B cell (primary cell): ENCODE measurements at regions not wholly inside any gene's neighbourhood (a gene's known extent, or its start where the extent isn't known, plus 50 kb on each side); places are given as distances from the start of the nearest gene placed in this dataset.

Experiments
- ATAC-seq: fragments of 200-7000 bp; cut with Tn5 transposase; one replicate; pipeline ENCODE4 v1.10.0; 2021; ENCODE audit warnings: low read depth, mild to moderate bottlenecking, moderate number of reproducible peaks, moderate library complexity
- CTCF ChIA-PET: fragments of 350-600 bp; sonication (Branson Sonifier 250); formaldehyde crosslinking; loops from one replicate; lab custom pipeline; 2021; ENCODE audit warnings: antibody characterized with exemption, inconsistent platforms; lab: Charles Lee
- POLR2A ChIA-PET: fragments of 350-600 bp; sonication (Branson Sonifier 250); formaldehyde crosslinking; loops from one replicate; lab custom pipeline; 2021; ENCODE audit warnings: antibody characterized with exemption; lab: Charles Lee
- DNase-seq: peaks from one replicate; pipeline ENCODE4 v3.0.0; 2013
- H2AFZ ChIP-seq: 2 replicates; pipeline ENCODE4 v1.6.1; 2012; ENCODE audit warnings: mild to moderate bottlenecking, low read depth, low read length; ENCODE audit not compliant: insufficient read depth, poor library complexity, severe bottlenecking
- H3K27ac ChIP-seq, 2 donors: 1 replicate in 1 of 2; 2 replicates in 1 of 2; pipeline ENCODE4 v1.5.1; 2012 to 2013; ENCODE audit warnings: low read length in 2 of 2, mild to moderate bottlenecking in 2 of 2, moderate library complexity in 1 of 2
- H3K27me3 ChIP-seq, 4 experiments: fragments of 200-600 bp in 1 of 4; sonication (generic) in 1 of 4; replicated peaks in 1 of 4; 1 replicate in 2 of 4; 2 replicates in 2 of 4; pipeline versions ENCODE4 v1.6.1 to v1.7.0; 2013 to 2016; ENCODE audit warnings: low read length in 3 of 4, mild to moderate bottlenecking in 2 of 4, mixed read lengths in 1 of 4, moderate library complexity in 1 of 4; ENCODE audit not compliant: insufficient read depth in 4 of 4, control insufficient read depth in 3 of 4; ENCODE audit errors: control extremely low read depth in 1 of 4
- H3K36me3 ChIP-seq, 2 experiments: replicated peaks in 1 of 2; 1 replicate in 1 of 2; 2 replicates in 1 of 2; pipeline versions ENCODE4 v1.6.1 to v1.7.1; 2013; ENCODE audit warnings: low read length in 1 of 2; ENCODE audit not compliant: insufficient read depth in 2 of 2, control insufficient read depth in 1 of 2; ENCODE audit errors: control extremely low read depth in 1 of 2, extremely low read depth in 1 of 2
- H3K4me1 ChIP-seq, 2 donors: fragments of 200-600 bp in 1 of 2; sonication (generic) in 1 of 2; 1 replicate in 1 of 2; 2 replicates in 1 of 2; pipeline versions ENCODE4 v1.5.1 to v1.6.1; 2013 to 2017; ENCODE audit warnings: low read length in 2 of 2; ENCODE audit not compliant: control insufficient read depth in 2 of 2, insufficient read depth in 2 of 2
- H3K4me2 ChIP-seq: replicated peaks from 2 replicates; pipeline ENCODE3; 2012; ENCODE audit warnings: mild to moderate bottlenecking, low read depth, low read length; ENCODE audit not compliant: poor library complexity, severe bottlenecking
- H3K4me3 ChIP-seq, 5 experiments: fragments of 200-600 bp in 1 of 5; sonication (generic) in 1 of 5; 1 replicate in 3 of 5; 2 replicates in 2 of 5; pipeline versions ENCODE4 v1.5.1 to v1.7.0; 2011 to 2016; ENCODE audit warnings: low read length in 4 of 5, mild to moderate bottlenecking in 4 of 5, low read depth in 2 of 5, control low read depth in 1 of 5, moderate library complexity in 1 of 5; ENCODE audit not compliant: insufficient read depth in 1 of 5; ENCODE audit errors: control extremely low read depth in 1 of 5, extremely low read depth in 1 of 5
- H3K79me2 ChIP-seq: fragments of 200-600 bp; sonication (generic); one replicate; pipeline ENCODE4 v1.6.0; 2016; ENCODE audit warnings: low read length; ENCODE audit not compliant: control insufficient read depth, insufficient read depth
- H3K9ac ChIP-seq: fragments of 200-600 bp; sonication (generic); 2 replicates; pipeline ENCODE4 v1.6.1; 2017; ENCODE audit warnings: mild to moderate bottlenecking, low read length, moderate library complexity
- H3K9me3 ChIP-seq, 3 donors: one replicate each; pipeline versions ENCODE4 v1.6.1 to v1.7.1; 2013; ENCODE audit warnings: low read length in 2 of 3; ENCODE audit not compliant: control insufficient read depth in 2 of 3, insufficient read depth in 1 of 3; ENCODE audit errors: control extremely low read depth in 1 of 3
- H4K20me1 ChIP-seq: 2 replicates; pipeline ENCODE4 v1.6.0; 2012; ENCODE audit warnings: mild to moderate bottlenecking, low read length; ENCODE audit not compliant: insufficient read depth, control insufficient read depth, poor library complexity, severe bottlenecking
- H3K27ac Mint-ChIP-seq: one replicate; pipeline ENCODE4 v1.8.0; 2021; ENCODE audit warnings: mixed read lengths
- H3K27me3 Mint-ChIP-seq: one replicate; pipeline ENCODE4 v1.8.0; 2021; ENCODE audit warnings: mixed read lengths
- H3K4me1 Mint-ChIP-seq: one replicate; pipeline ENCODE4 v1.8.0; 2021; ENCODE audit warnings: mixed read lengths
- H3K4me3 Mint-ChIP-seq: one replicate; pipeline ENCODE4 v1.8.0; 2021; ENCODE audit warnings: mixed read lengths
- H3K9me3 Mint-ChIP-seq: one replicate; pipeline ENCODE4 v1.8.0; 2022; ENCODE audit warnings: mixed read lengths; ENCODE audit not compliant: insufficient read depth
- EZH2 ChIP-seq: IDR thresholded peaks from 2 replicates; pipeline ENCODE4 v1.6.1; 2012; ENCODE audit warnings: borderline replicate concordance, low read depth, mild to moderate bottlenecking, moderate library complexity, low read length; ENCODE audit not compliant: insufficient read depth, poor library complexity, severe bottlenecking
- WGBS: methylation state at CpG from one replicate; pipeline ENCODE4 v1.1.5; 2013; ENCODE audit warnings: missing lambda C conversion rate; ENCODE audit not compliant: insufficient coverage; 5-methylcytosine and 5-hydroxymethylcytosine counted together
- intact Hi-C: fragments of 100-400 bp; cut with micrococcal nuclease; formaldehyde crosslinking; loops from one replicate; pipeline ENCODE4 v1.10.0; 2022
- TF ChIP-seq, protein P1 (sequence below): fragments of 200-600 bp; IDR thresholded peaks from one replicate; pipeline ENCODE4 v1.8.0; 2022; ENCODE audit warnings: antibody characterized with exemption, mild to moderate bottlenecking

GRCh38 chr12:25810683-25811082, 147.8 kb upstream of the RASSF8 start:
- no peak for ATAC-seq
- 100% methylated on average over 1 of the region's 1 CpG for WGBS
- POLR2A ChIA-PET, result no interaction called here

DNA sequence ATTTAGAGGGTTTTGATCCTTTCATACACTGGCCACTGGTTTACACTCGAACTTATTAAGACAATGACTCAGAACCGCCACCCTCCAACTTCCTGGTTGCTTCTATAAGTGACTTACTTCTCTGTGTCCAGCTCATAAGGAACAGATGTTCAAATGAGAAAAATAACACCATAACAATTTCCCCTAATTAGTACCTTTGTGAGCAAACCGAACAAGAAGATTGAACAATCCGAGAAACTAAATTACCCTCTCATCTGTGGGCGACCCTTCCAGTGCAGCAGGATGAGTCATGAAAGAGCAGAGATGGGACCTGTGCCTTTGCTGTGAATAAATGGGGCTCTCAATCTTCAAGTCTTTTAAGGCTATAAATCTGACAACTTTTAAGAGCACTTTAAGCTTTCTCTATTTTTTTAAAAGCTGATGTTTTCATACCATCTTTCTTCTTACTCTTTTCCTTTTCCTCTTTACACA, 146.8 kb upstream of the RASSF8 start:
- Histone ChIP-seq H3K4me1 (no peaks in the 10 kb centered on the region), H3K9me3 (no peaks in the 10 kb centered on the region), H3K36me3 (no peaks in the 10 kb centered on the region), H3K4me2 (no peak overlapping the region), H3K27ac (no peak overlapping the region), H3K9ac (no peak overlapping the region), H2AFZ (no peak overlapping the region), H3K4me3 (no peak overlapping the region), H3K27me3 (no peaks in the 10 kb centered on the region), H4K20me1 (no peaks in the 10 kb centered on the region), H3K79me2 (no peaks in the 10 kb centered on the region)
- intact Hi-C loops, result no loop called here
- CTCF ChIA-PET, result no interaction called here
- DNase-seq (no peak), ATAC-seq (no peak)
- WGBS, result 89% methylated on average over 5 of the region's 5 CpGs
- Mint-ChIP-seq H3K4me1 (peaks cover 1% of the 10 kb centered on the region), H3K27ac (no peak overlapping the region), H3K27me3 (peaks cover 3% of the 10 kb centered on the region), H3K9me3 (peaks cover 9% of the 10 kb centered on the region), H3K4me3 (no peak overlapping the region)
- POLR2A ChIA-PET, result interaction anchor here (0.6 kb wide), 1 partner anchor 313 kb away, joined by 4 read pairs; the partner anchor contains the start of gene BHLHE41
- no peak for TF ChIP-seq EZH2
- TF ChIP-seq, protein P1, sequence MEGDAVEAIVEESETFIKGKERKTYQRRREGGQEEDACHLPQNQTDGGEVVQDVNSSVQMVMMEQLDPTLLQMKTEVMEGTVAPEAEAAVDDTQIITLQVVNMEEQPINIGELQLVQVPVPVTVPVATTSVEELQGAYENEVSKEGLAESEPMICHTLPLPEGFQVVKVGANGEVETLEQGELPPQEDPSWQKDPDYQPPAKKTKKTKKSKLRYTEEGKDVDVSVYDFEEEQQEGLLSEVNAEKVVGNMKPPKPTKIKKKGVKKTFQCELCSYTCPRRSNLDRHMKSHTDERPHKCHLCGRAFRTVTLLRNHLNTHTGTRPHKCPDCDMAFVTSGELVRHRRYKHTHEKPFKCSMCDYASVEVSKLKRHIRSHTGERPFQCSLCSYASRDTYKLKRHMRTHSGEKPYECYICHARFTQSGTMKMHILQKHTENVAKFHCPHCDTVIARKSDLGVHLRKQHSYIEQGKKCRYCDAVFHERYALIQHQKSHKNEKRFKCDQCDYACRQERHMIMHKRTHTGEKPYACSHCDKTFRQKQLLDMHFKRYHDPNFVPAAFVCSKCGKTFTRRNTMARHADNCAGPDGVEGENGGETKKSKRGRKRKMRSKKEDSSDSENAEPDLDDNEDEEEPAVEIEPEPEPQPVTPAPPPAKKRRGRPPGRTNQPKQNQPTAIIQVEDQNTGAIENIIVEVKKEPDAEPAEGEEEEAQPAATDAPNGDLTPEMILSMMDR, result no peak

More at GRCh38 chr12:25810683-25811082, 147.8 kb upstream of the RASSF8 start:
- no peak overlapping the region for H3K4me3 Mint-ChIP-seq
- H3K27me3 ChIP-seq, result no peaks in the 10 kb centered on the region
- H4K20me1 ChIP-seq, result no peaks in the 10 kb centered on the region
- DNase-seq, result no peak
- intact Hi-C loops, result no loop called here
- H3K9me3 Mint-ChIP-seq, result peaks cover 9% of the 10 kb centered on the region
- H3K9me3 ChIP-seq, result no peaks in the 10 kb centered on the region
- no peaks in the 10 kb centered on the region for H3K79me2 ChIP-seq
- no peak for TF ChIP-seq EZH2
- TF ChIP-seq, protein P1, result no peak
- no peaks in the 10 kb centered on the region for H3K4me1 ChIP-seq
- no peak overlapping the region for H3K27ac Mint-ChIP-seq
- H3K9ac ChIP-seq, result no peak overlapping the region
- H3K4me1 Mint-ChIP-seq, result peaks cover 1% of the 10 kb centered on the region
- H3K36me3 ChIP-seq, result no peaks in the 10 kb centered on the region
- H3K4me2 ChIP-seq, result no peak overlapping the region
- no peak overlapping the region for H2AFZ ChIP-seq
- no peak overlapping the region for H3K27ac ChIP-seq
- no peak overlapping the region for H3K4me3 ChIP-seq
- H3K27me3 Mint-ChIP-seq, result peaks cover 3% of the 10 kb centered on the region
- CTCF ChIA-PET, result no interaction called here
